Activated T-helper 2 cell treated with anti-CD3 and anti-CD28 coated beads, Interferon-gamma antibody, Interleukin-2, Interleukin-4, amounts not matched to agents 10 μg/mL and 5 μg/mL and 100 μg/mL, durations not matched to agents 14 hours and 24 hours and 36 hours (primary cell): ENCODE measurements at regions not wholly inside any gene's neighbourhood (a gene's known extent, or its start where the extent isn't known, plus 50 kb on each side); places are given as distances from the start of the nearest gene placed in this dataset.

ENCODE experiments used
- DNase-seq: peaks from one replicate; pipeline ENCODE4 v3.0.0; 2021; ENCODE audit warnings: low spot score
- H3K27ac Mint-ChIP-seq: one replicate; pipeline ENCODE4 v1.8.0; 2021; ENCODE audit warnings: mixed read lengths
- H3K27me3 Mint-ChIP-seq: one replicate; pipeline ENCODE4 v1.8.0; 2021; ENCODE audit warnings: low read depth, mixed read lengths
- H3K36me3 Mint-ChIP-seq: one replicate; pipeline ENCODE4 v1.8.0; 2021; ENCODE audit warnings: low read depth, mixed read lengths
- H3K4me1 Mint-ChIP-seq: one replicate; pipeline ENCODE4 v1.8.0; 2021; ENCODE audit warnings: low read depth, mixed read lengths
- H3K4me3 Mint-ChIP-seq: one replicate; pipeline ENCODE4 v1.8.0; 2021; ENCODE audit warnings: low read depth, mild to moderate bottlenecking, moderate library complexity, mixed read lengths
- H3K9me3 Mint-ChIP-seq: one replicate; pipeline ENCODE4 v1.8.0; 2021; ENCODE audit warnings: mixed read lengths
- intact Hi-C: fragments of 100-400 bp; cut with micrococcal nuclease; formaldehyde crosslinking; loops from one replicate; pipeline ENCODE4 v1.15.1; 2023

GRCh38 chr10:84907461-84908009 is 579.1 kb downstream of the CCSER2 start:
- DNase-seq: no peak
- H3K36me3 Mint-ChIP-seq: no peaks in the 10 kb centered on the region

GRCh38 chr10:84908491-84908890 is 580.1 kb downstream of the CCSER2 start:
- H3K27ac Mint-ChIP-seq: no peak overlapping the region
- no peaks in the 10 kb centered on the region for H3K27me3 Mint-ChIP-seq
- intact Hi-C loops: no loop called here
- no peaks in the 10 kb centered on the region for H3K36me3 Mint-ChIP-seq
- no peaks in the 10 kb centered on the region for H3K9me3 Mint-ChIP-seq
- no peak for DNase-seq
- no peak overlapping the region for H3K4me3 Mint-ChIP-seq
- H3K4me1 Mint-ChIP-seq: no peaks in the 10 kb centered on the region

More at GRCh38 chr10:84907461-84908009, 579.1 kb downstream of the CCSER2 start:
- Mint-ChIP-seq H3K9me3 (no peaks in the 10 kb centered on the region), H3K27ac (no peak overlapping the region), H3K4me3 (no peak overlapping the region), H3K27me3 (no peaks in the 10 kb centered on the region), H3K4me1 (no peaks in the 10 kb centered on the region)
- intact Hi-C loops: no loop called here

- H3K27ac Mint-ChIP-seq: no peak overlapping the region
- intact Hi-C loops: no loop called here
- H3K27me3 Mint-ChIP-seq: no peaks in the 10 kb centered on the region
- H3K4me3 Mint-ChIP-seq: no peak overlapping the region
- H3K9me3 Mint-ChIP-seq: no peaks in the 10 kb centered on the region
- no peaks in the 10 kb centered on the region for H3K4me1 Mint-ChIP-seq
- DNase-seq: no peak
- no peaks in the 10 kb centered on the region for H3K36me3 Mint-ChIP-seq
Measured at GRCh38 chr10:84921701-84922100, 593.3 kb downstream of the CCSER2 start.

GRCh38 chr10:84924131-84924530 is 595.7 kb downstream of the CCSER2 start:
- intact Hi-C loops: no loop called here
- Mint-ChIP-seq H3K27ac (no peak overlapping the region), H3K36me3 (no peaks in the 10 kb centered on the region), H3K27me3 (no peaks in the 10 kb centered on the region), H3K4me1 (no peaks in the 10 kb centered on the region), H3K9me3 (no peaks in the 10 kb centered on the region), H3K4me3 (no peak overlapping the region)
- no peak for DNase-seq

GRCh38 chr10:84925495-84925894 is 597.1 kb downstream of the CCSER2 start:
- Mint-ChIP-seq H3K9me3 (no peaks in the 10 kb centered on the region), H3K27ac (no peak overlapping the region), H3K4me3 (no peak overlapping the region), H3K36me3 (no peaks in the 10 kb centered on the region), H3K4me1 (no peaks in the 10 kb centered on the region), H3K27me3 (no peaks in the 10 kb centered on the region)
- DNase-seq: no peak
- intact Hi-C loops: loop anchor here (5.0 kb wide), 1 partner anchor 1452 kb away; no protein-coding TSS in a partner anchor

GRCh38 chr10:84933402-84933801 is 605.0 kb downstream of the CCSER2 start:
- H3K27ac Mint-ChIP-seq: no peak overlapping the region
- intact Hi-C loops: no loop called here
- H3K4me1 Mint-ChIP-seq: peaks cover 4% of the 10 kb centered on the region
- DNase-seq: no peak
- H3K9me3 Mint-ChIP-seq: no peaks in the 10 kb centered on the region
- no peaks in the 10 kb centered on the region for H3K36me3 Mint-ChIP-seq
- H3K27me3 Mint-ChIP-seq: peaks cover 1% of the 10 kb centered on the region
- H3K4me3 Mint-ChIP-seq: no peak overlapping the region

- Mint-ChIP-seq H3K9me3 (no peaks in the 10 kb centered on the region), H3K27ac (no peak overlapping the region), H3K27me3 (peaks cover 1% of the 10 kb centered on the region), H3K4me3 (no peak overlapping the region), H3K4me1 (peaks cover 4% of the 10 kb centered on the region), H3K36me3 (no peaks in the 10 kb centered on the region)
- no peak for DNase-seq
- intact Hi-C loops: no loop called here
Measured at GRCh38 chr10:84935772-84936171, 607.4 kb downstream of the CCSER2 start.

GRCh38 chr10:84938117-84938905 is 609.9 kb downstream of the CCSER2 start:
- no peaks in the 10 kb centered on the region for H3K27me3 Mint-ChIP-seq
- peaks cover 4% of the 10 kb centered on the region for H3K4me1 Mint-ChIP-seq
- no peak for DNase-seq
- H3K27ac Mint-ChIP-seq: no peak overlapping the region
- no peaks in the 10 kb centered on the region for H3K36me3 Mint-ChIP-seq
- no peaks in the 10 kb centered on the region for H3K9me3 Mint-ChIP-seq
- intact Hi-C loops: no loop called here
- H3K4me3 Mint-ChIP-seq: no peak overlapping the region

GRCh38 chr10:84943541-84943940 is 615.2 kb downstream of the CCSER2 start:
- Mint-ChIP-seq H3K27ac (no peak overlapping the region), H3K9me3 (no peaks in the 10 kb centered on the region), H3K4me3 (no peak overlapping the region), H3K4me1 (no peaks in the 10 kb centered on the region), H3K36me3 (no peaks in the 10 kb centered on the region), H3K27me3 (no peaks in the 10 kb centered on the region)
- DNase-seq: no peak
- intact Hi-C loops: no loop called here

GRCh38 chr10:84944187-84944586 is 615.8 kb downstream of the CCSER2 start:
- H3K9me3 Mint-ChIP-seq: no peaks in the 10 kb centered on the region
- no peak overlapping the region for H3K27ac Mint-ChIP-seq
- no peak overlapping the region for H3K4me3 Mint-ChIP-seq

GRCh38 chr10:84945791-84946190 is 617.4 kb downstream of the CCSER2 start:
- Mint-ChIP-seq H3K36me3 (no peaks in the 10 kb centered on the region), H3K9me3 (no peaks in the 10 kb centered on the region), H3K27ac (no peak overlapping the region), H3K4me1 (no peaks in the 10 kb centered on the region), H3K27me3 (no peaks in the 10 kb centered on the region), H3K4me3 (no peak overlapping the region)
- intact Hi-C loops: no loop called here
- DNase-seq: no peak

More at GRCh38 chr10:84944187-84944586, 615.8 kb downstream of the CCSER2 start:
- DNase-seq: no peak
- no peaks in the 10 kb centered on the region for H3K36me3 Mint-ChIP-seq
- H3K4me1 Mint-ChIP-seq: no peaks in the 10 kb centered on the region
- intact Hi-C loops: no loop called here
- H3K27me3 Mint-ChIP-seq: no peaks in the 10 kb centered on the region

GRCh38 chr10:84946904-84947303 is 618.5 kb downstream of the CCSER2 start:
- no peaks in the 10 kb centered on the region for H3K36me3 Mint-ChIP-seq
- intact Hi-C loops: no loop called here
- DNase-seq: no peak
- no peaks in the 10 kb centered on the region for H3K27me3 Mint-ChIP-seq
- no peaks in the 10 kb centered on the region for H3K4me1 Mint-ChIP-seq
- no peaks in the 10 kb centered on the region for H3K9me3 Mint-ChIP-seq
- no peak overlapping the region for H3K4me3 Mint-ChIP-seq
- H3K27ac Mint-ChIP-seq: no peak overlapping the region

GRCh38 chr10:84948644-84949043 is 620.3 kb downstream of the CCSER2 start:
- Mint-ChIP-seq H3K36me3 (no peaks in the 10 kb centered on the region), H3K27me3 (no peaks in the 10 kb centered on the region), H3K4me3 (no peak overlapping the region), H3K9me3 (no peaks in the 10 kb centered on the region), H3K4me1 (no peaks in the 10 kb centered on the region), H3K27ac (no peak overlapping the region)
- no peak for DNase-seq
- intact Hi-C loops: no loop called here
